ENCODE measurements at regions not wholly inside any gene's neighbourhood (a gene's known extent, or its start where the extent isn't known, plus 50 kb on each side); places are given as distances from the start of the nearest gene placed in this dataset.
"Not testable (repeated sequence)": the region's sequence is repeated elsewhere in the genome, so short reads cannot be mapped to it uniquely, and the experiment has no call there.

- no peak for DNase-seq
Observed at GRCh38 chr2:185526161-185526560, 212.4 kb upstream of the FSIP2 start.

DNA sequence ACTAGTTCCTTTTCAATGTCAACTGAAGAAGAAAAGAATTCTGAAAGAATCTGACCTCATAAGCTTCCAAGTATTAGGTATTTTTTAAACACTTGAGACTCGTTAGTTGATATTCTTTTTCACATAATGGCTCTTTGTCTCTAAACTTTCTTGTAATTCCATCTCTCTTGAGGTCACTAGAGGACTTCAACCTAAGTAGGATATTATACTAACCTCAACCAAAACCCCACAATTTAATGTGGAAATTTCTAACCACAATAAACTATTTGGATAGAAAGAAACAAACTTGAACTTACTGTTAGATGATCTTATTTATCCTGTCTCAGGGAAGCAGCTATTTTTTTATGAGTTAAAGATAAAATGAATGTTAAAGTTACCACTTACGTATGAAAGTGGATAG is 206.9 kb upstream of the FSIP2 start:
- no peak for DNase-seq

GRCh38 chr2:185537689-185538088 is 200.9 kb upstream of the FSIP2 start:
- no peak for DNase-seq

GRCh38 chr2:185567196-185567595 is 171.4 kb upstream of the FSIP2 start:
- DNase-seq: no peak

- DNase-seq: no peak
Observed at GRCh38 chr2:185567940-185568339, 170.7 kb upstream of the FSIP2 start.

DNA sequence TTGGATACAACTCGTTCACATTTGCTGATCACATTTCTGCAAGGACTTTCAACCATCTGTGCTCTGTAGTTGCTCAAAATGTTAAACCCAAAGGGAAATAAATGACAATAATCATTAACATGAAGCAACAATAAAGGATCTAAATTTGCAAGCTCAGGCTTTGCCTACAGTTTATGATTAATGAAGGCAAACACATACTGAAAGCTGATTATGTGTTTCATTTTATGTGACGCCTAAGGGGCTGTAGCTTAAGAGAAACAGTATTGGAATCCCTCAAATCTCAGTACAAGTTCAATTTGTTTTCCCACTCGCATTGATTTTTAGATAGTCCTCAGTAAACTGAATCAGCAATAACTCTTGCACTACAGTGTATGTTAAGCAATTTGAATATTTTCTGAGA is 160.3 kb upstream of the FSIP2 start:
- DNase-seq: no peak

- DNase-seq: no peak
Observed at GRCh38 chr2:185583058-185583816, 155.4 kb upstream of the FSIP2 start.

DNA sequence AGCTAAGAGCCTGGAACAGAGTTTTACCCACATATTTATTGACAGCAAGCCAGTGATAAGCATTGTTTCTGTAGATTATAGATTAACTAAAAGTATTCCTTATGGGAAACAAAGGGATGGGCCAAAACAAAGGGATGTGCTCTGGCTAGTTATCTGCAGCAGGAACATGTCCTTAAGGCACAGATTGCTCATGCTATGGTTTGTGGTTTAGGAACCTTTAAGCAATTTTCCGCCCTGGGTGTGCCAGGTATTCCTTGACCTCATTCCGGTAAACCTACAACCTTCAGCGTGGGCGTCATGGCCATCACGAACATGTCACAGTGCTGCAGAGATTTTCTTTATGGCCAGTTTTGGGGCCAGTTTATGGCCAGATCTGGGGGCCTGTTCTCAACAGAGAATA is 153.4 kb upstream of the FSIP2 start:
- DNase-seq: not testable (repeated sequence)

DNA sequence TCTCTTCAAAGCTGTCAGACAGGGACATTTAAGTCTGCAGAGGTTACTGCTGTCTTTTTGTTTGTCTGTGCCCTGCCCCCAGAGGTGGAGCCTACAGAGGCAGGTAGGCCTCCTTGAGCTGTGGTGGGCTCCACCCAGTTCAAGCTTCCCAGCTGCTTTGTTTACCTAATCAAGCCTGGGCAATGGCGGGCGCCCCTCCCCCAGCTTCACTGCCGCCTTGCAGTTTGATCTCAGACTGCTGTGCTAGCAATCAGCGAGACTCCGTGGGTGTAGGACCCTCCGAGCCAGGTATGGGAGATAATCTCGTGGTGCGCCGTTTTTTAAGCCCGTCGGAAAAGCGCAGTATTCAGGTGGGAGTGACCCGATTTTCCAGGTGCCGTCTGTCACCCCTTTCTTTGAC is 147.3 kb upstream of the FSIP2 start:
- DNase-seq: not testable (repeated sequence)

DNA sequence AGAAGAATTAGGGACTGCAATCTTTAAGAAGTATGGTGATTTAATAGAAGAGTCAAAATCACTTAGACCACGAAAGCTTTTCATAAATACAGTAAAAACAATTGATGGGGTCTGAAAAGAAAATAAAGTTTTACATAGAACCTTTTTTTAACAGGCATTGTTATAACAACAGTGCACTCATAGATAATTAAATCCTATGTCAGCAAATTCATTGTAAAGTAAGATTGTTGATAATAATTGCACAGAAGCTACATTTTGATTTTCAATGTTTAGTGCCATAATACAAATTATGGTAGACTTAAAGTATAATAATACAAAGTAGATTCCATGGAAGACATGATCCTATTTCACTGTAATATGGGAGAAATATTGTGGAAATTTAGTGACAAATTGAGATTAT is 130.7 kb upstream of the FSIP2 start:
- no peak for DNase-seq

- no peak for DNase-seq
Observed at GRCh38 chr2:185608799-185609198, 129.8 kb upstream of the FSIP2 start.

DNA sequence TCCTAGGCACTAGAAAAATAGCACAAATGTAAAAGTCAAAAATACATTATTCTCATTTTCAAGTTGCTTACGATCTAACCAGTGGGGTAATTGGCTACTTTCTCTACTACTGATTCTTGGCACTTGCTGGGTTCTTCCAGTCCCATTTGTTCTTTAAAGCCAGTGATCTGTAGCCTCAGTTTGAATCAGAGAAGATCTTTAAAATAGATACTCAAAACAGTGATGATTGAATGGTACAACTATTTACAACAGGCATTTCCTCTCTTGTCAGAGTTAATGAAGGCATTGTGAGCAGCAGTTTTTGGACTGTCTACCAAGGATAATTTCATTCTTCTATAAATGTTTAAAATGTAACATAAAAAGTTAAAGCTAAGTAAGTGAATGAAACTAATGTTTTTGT is 128.3 kb upstream of the FSIP2 start:
- DNase-seq: no peak

DNA sequence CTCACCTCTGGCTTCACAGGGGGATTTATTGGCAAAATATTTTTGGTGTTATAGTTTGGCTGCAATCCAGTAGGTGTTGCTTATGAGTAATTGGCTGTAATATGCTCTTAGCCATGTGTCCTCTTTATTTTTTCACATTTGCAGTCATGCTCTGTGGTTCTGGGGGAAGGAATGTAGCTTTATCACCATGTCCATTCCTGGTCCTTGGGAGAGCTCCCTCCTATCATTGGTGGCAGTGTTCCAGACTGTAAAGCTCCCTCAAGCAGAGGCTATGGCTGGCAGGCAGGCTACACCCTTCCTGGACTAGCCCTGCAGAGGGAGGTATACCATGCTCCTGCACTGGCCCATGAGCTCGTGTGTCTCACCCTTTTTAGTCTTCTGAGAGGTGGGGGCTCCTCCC is 120.0 kb upstream of the FSIP2 start:
- DNase-seq: no peak

- DNase-seq: no peak
Observed at GRCh38 chr2:185625604-185626003, 113.0 kb upstream of the FSIP2 start.

- DNase-seq: no peak
Observed at GRCh38 chr2:185628985-185629384, 109.6 kb upstream of the FSIP2 start.

DNA sequence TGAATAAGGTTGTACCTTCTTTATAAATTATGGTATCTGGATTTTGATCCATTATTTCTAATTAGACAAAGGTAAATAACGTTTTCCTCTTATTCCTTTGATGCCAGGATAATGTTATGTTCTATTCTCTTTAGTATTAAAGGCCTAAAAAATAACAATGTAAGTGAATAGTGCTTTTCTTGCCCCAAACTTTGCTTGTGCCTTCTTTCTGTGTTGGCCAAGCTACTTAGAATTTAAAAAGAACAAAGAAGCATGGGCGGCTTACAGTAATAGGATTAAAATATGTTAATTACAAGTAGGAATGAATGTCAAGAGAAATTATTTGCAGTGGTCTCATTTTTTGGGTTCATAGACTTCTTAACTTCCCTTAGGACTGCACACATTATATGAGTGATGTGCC is 105.0 kb upstream of the FSIP2 start:
- DNase-seq: no peak

- DNase-seq: no peak
Observed at GRCh38 chr2:185638771-185639170, 99.8 kb upstream of the FSIP2 start.

DNA sequence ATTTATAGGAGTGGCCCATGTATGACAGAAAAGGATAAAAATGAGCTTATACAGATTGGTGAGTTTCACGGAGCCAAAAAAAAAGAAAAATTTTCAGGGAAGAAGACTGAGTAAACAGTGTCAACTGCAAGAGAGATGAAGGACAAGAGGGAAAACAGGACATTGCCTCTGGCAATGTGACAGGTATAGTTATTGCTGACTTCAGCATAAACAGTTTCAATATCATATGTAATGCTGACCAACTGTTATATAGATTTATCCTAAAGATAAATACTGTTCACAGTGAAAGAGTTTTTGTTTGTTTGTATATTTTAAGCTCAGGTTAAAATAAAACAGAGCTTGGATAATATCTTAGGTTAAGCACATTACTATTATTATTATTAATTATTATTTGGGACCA is 98.0 kb upstream of the FSIP2 start:
- DNase-seq: no peak

- no peak for DNase-seq
Observed at GRCh38 chr2:185643434-185643833, 95.2 kb upstream of the FSIP2 start.

- no peak for DNase-seq
Observed at GRCh38 chr2:185644828-185645227, 93.8 kb upstream of the FSIP2 start.

- DNase-seq: no peak
Observed at GRCh38 chr2:185645529-185645928, 93.1 kb upstream of the FSIP2 start.

- DNase-seq: no peak
Observed at GRCh38 chr2:185658750-185659149, 79.9 kb upstream of the FSIP2 start.

DNA sequence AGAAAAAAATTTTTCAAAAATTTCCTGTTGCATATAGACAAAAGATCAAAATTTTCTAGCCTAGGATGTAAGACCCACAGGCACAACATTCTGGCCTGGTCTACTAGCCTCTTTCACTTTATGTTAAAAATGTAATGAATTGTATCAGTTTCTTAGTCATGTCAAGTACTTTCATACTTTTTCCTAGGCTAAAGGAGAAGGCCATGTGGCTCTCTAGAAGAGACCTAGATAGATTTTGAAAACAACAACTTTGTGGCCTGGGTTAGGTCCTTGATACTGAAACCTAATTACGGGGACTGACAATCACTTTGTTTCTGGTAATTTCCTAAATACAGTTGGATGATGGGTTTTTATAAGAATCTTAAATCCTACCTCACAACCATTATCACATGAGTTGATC is 74.8 kb upstream of the FSIP2 start:
- DNase-seq: no peak

- no peak for DNase-seq
Observed at GRCh38 chr2:185664384-185664783, 74.2 kb upstream of the FSIP2 start.

DNA sequence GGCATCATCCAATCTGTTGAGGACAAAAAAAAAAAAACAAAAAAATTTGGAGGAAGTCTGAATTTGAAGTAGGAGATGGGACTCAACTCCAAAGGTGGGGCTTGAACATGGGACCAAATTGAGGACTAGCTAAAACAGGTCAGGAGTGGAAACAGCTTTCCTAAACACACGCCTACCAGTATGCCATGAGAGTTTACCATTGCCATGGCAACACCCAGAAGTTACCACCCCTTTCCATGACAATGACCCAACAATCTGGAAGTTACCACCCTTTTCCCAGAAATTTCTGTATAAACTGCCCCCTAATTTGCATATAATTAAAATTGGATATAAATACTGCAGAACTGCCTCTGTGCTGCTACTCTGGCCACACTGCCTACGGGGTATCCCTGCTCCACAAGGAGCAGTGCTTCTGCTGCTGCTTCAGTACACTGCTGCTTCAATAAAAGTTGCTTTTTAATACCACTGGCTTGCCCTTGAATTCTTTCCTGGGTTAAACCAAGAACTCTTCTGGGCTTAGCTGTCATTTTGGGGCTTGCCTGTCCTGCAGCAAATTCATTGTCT is 73.3 kb upstream of the FSIP2 start:
- DNase-seq: no peak
